ENCODE measurements at regions not wholly inside any gene's neighbourhood (a gene's known extent, or its start where the extent isn't known, plus 50 kb on each side); places are given as distances from the start of the nearest gene placed in this dataset.

DNA sequence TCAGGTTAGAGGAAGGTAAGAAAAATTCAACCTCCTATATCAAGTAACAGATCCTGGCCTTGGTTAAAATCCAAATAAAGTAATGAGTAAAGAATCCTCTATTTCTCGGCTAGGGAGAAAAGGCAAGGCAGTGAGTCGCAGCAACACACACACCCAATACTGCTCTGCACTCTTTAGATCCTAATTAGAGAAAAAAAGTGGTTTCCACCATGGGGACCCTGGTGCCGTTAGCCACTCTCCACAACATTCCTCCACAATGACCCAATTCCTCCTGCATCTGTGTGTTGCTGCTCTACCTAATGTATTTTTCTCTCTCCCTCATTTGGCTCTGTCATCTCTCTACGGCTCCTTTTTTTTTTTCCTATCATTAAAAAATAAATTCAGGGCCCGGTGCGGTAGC is 462.7 kb downstream of the METTL4 start:
- TF ChIP-seq, protein P1, sequence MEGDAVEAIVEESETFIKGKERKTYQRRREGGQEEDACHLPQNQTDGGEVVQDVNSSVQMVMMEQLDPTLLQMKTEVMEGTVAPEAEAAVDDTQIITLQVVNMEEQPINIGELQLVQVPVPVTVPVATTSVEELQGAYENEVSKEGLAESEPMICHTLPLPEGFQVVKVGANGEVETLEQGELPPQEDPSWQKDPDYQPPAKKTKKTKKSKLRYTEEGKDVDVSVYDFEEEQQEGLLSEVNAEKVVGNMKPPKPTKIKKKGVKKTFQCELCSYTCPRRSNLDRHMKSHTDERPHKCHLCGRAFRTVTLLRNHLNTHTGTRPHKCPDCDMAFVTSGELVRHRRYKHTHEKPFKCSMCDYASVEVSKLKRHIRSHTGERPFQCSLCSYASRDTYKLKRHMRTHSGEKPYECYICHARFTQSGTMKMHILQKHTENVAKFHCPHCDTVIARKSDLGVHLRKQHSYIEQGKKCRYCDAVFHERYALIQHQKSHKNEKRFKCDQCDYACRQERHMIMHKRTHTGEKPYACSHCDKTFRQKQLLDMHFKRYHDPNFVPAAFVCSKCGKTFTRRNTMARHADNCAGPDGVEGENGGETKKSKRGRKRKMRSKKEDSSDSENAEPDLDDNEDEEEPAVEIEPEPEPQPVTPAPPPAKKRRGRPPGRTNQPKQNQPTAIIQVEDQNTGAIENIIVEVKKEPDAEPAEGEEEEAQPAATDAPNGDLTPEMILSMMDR (IDR thresholded peaks at IDR 0.05; ENCODE audit: borderline replicate concordance, extremely low read depth, low read length, poor library complexity, severe bottlenecking), result no peak
- no peak for TF ChIP-seq EZH2 (IDR thresholded peaks at IDR 0.05; ENCODE audit: borderline replicate concordance, low read depth, low read length, severe bottlenecking)

All from DND-41 (cell line).